Activated T-cell treated with anti-CD3 and anti-CD28 coated beads for 48 hours (primary cell): ENCODE measurements at regions not wholly inside any gene's neighbourhood (a gene's known extent, or its start where the extent isn't known, plus 50 kb on each side); places are given as distances from the start of the nearest gene placed in this dataset.
"Not testable (repeated sequence)": the region's sequence is repeated elsewhere in the genome, so short reads cannot be mapped to it uniquely, and the experiment has no call there.

ENCODE experiments used
- DNase-seq: peaks from one replicate; pipeline ENCODE4 v3.0.0-alpha.2; 2020; ENCODE audit warnings: low read depth

GRCh38 chr16:48997946-48998345, 283.7 kb downstream of the CBLN1 start:
- no peak for DNase-seq

DNA sequence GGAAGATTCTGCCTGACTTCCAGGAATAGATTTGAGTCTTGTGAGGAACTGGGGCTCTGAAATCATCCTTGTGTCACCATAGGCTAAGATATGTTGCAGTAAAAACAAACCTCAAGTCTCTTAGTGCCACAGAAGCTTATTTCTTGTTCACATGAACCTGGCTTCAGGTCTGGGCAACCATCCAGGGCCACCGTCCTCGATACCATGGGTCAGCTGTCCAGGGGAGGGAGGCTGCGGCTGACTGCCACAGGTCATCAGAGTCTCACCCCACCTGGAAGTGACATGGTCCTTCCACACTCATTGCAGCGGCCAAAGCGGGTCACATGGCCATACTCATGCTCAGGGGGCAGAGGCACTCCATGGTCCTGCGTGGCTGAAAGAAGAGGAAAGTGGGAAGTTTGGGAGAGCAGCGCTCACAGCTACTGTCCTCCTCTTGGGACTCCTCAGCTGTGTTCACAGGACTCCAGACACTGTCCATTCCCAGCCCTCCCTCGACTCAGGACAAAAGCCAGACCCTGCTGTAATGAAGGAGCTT, 284.5 kb downstream of the CBLN1 start:
- no peak for DNase-seq

DNA sequence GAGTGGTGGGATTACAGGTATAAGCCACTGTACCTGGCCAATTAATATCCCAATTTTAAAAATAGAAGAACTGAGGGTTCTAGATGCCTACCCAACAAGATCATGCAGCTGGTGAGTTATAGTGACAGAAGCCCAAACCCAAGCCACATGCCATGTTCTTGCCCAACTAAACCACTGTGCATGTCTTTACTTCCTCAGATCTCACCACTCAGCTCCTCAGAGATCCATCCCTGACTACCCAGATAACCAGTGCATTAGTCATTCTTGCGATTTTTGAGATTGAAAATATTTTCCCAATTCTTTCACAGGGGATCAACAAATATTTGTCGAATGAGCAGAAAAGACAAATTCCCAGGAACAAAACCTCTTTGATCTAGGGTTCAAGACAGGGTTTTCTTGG, 303.1 kb downstream of the CBLN1 start:
- no peak for DNase-seq

- DNase-seq, result no peak
These were observed 309.4 kb downstream of the CBLN1 start for GRCh38 chr16:48972236-48972635.

DNA sequence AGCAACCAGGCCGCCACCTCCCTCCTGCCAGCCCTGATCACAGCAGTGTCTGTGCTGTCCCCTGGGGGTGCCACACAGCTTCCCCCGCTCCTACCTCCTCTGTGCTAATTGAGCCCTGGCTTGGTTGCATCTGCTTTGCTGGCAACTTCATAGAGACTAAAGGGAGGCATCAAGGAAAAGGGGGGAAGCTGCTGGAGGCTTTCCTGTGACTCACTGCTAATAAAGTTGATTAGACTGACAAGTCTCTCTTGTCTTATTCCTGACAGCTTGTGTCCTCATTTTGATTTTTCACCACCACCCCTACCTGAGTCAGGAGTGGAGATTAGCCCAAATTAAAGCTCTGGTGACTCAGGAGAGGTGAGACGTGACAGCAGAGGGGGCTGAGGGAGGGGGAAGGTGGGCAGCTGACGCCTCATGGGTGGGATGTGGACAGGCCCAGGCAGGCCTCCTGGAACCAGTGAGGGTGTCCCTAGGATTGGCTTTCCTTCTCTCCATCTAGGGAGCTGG, 310.0 kb downstream of the CBLN1 start:
- DNase-seq, result no peak

DNA sequence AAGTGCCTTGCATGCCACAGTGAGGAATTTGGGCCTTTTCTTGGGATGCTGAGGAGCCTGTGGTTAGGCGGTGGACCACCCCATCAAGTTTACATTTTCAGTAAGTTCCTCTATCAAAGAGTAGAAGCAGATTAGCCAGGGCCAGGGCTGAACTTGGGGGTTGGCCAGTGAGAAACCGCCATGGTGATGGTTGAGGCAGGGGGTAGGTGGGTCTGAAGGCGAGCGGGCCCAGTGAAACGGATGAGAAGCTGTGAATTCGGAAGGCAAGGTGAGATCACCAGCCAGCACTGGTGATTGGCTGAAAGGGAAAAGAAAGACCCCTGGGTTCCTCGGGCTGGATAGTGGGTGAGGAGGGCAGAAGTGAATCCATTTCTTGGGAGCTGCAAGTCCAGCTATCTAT, 311.4 kb downstream of the CBLN1 start:
- DNase-seq, result no peak

DNA sequence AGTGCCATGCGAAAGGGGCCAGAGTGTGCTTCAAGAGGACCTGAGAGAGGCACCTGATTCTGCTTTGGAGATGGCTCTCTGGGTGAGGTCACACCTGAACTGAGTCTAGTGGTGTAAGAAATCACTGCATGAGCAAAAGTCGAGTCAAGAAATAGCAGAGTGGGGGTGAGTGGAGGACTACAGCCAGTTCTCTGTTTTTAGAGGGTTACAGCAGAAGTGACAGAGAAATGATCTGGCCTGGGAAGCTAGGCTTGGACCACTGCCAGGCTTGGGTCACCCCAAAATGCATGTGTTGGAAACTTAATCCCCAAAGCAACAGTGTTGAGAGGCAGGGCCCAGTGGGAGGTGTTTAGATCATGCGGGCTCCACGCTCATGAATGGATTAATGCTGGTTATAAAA, 312.0 kb downstream of the CBLN1 start:
- no peak for DNase-seq

- DNase-seq, result no peak
These were observed 316.3 kb downstream of the CBLN1 start for GRCh38 chr16:48965386-48965785.

GRCh38 chr16:48963901-48964615, 317.6 kb downstream of the CBLN1 start:
- DNase-seq, result no peak

DNA sequence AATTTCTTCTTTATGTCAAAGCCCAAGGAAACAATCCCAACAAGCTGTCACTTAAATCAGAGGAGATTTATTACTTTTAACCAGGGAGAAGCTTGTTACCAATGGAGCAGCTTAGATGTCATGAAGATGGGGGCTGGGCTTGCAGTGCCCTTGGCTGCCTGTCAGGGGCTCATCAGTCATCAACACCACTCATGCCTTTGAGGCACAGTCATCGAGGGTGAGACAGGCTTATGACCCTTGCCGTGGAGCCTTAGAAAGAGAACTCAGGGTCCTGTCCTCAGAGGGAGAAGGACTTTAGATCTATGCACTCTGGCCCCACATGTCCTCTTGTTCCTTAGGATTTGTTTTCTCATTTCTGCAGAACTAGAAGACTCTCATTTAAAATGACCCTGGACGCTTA, 318.3 kb downstream of the CBLN1 start:
- DNase-seq, result no peak

GRCh38 chr16:48961546-48961945, 320.1 kb downstream of the CBLN1 start:
- DNase-seq, result no peak

- no peak for DNase-seq
These were observed 320.8 kb downstream of the CBLN1 start for GRCh38 chr16:48960830-48961229.

GRCh38 chr16:48959747-48960146, 321.9 kb downstream of the CBLN1 start:
- no peak for DNase-seq

- no peak for DNase-seq
These were observed 322.4 kb downstream of the CBLN1 start for GRCh38 chr16:48959204-48959603.

- no peak for DNase-seq
These were observed 323.0 kb downstream of the CBLN1 start for GRCh38 chr16:48958681-48959080.

- no peak for DNase-seq
These were observed 325.0 kb downstream of the CBLN1 start for GRCh38 chr16:48956620-48957019.

- DNase-seq, result no peak
These were observed 325.8 kb downstream of the CBLN1 start for GRCh38 chr16:48955837-48956236.

GRCh38 chr16:48951621-48952125, 330.0 kb downstream of the CBLN1 start:
- DNase-seq, result not testable (repeated sequence)

- no peak for DNase-seq
These were observed 331.5 kb downstream of the CBLN1 start for GRCh38 chr16:48950184-48950583.

DNA sequence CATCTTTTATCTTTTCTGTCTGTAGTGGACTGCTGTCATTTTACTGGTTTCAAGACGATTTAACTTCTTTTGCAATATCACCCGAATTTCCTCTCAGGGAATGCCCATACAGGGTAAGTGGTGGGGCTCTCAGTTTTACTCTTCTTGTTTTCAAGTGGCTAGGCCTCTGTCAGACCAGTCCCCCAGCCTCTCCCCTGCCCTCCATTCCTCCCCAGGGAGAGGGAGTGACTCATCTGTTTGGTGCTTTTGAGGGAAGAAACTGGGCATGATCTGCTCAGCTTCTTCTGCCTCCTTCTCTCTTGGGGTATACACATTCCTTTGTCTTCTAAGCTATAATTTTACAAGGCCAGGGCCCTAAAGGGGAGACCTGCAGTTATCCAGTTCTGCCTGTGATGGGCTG, 332.0 kb downstream of the CBLN1 start:
- DNase-seq, result no peak

- no peak for DNase-seq
These were observed 332.7 kb downstream of the CBLN1 start for GRCh38 chr16:48948911-48949310.

DNA sequence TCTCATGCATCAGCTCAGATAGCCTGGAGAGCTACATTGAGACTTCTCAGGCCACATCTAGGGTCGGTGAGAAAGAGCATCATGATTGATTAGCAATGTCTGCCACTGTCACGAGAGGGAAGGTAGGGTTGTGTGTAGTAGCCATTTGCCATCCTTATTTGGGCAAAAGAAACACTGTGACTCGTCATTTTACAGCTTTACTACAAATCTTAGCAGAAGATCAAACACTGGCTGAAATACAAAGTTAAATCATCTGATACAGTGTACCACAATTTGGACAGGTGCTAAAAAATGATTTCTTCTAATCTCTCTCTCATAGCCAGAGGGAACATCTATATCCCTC, 334.3 kb downstream of the CBLN1 start:
- no peak for DNase-seq

- DNase-seq, result no peak
These were observed 334.8 kb downstream of the CBLN1 start for GRCh38 chr16:48946686-48947370.
